ENCODE measurements at regions not wholly inside any gene's neighbourhood (a gene's known extent, or its start where the extent isn't known, plus 50 kb on each side); places are given as distances from the start of the nearest gene placed in this dataset.
"Not testable (repeated sequence)": the region's sequence is repeated elsewhere in the genome, so short reads cannot be mapped to it uniquely, and the experiment has no call there.

- Mint-ChIP-seq H3K27me3 (no peaks in the 10 kb centered on the region), H3K9me3 (no peaks in the 10 kb centered on the region), H3K4me3 (no peak overlapping the region), H3K36me3 (ENCODE audit: low read depth) (no peaks in the 10 kb centered on the region), H3K27ac (no peak overlapping the region), H3K4me1 (ENCODE audit: low read depth) (no peaks in the 10 kb centered on the region)
- intact Hi-C loops (cut with micrococcal nuclease) = no loop called here
Observed at GRCh38 chr2:116719836-116720235, 1094.7 kb upstream of the DDX18 start.

- H3K4me1 Mint-ChIP-seq (ENCODE audit: low read depth) = no peaks in the 10 kb centered on the region
- intact Hi-C loops (cut with micrococcal nuclease) = no loop called here
- no peak overlapping the region for H3K27ac Mint-ChIP-seq
- H3K9me3 Mint-ChIP-seq = peaks cover 10% of the 10 kb centered on the region
- H3K27me3 Mint-ChIP-seq = no peaks in the 10 kb centered on the region
- no peaks in the 10 kb centered on the region for H3K36me3 Mint-ChIP-seq (ENCODE audit: low read depth)
- H3K4me3 Mint-ChIP-seq = no peak overlapping the region
Observed at GRCh38 chr2:116724550-116724949, 1089.9 kb upstream of the DDX18 start.

- no peak overlapping the region for H3K4me3 Mint-ChIP-seq
- H3K9me3 Mint-ChIP-seq = no peaks in the 10 kb centered on the region
- no peak overlapping the region for H3K27ac Mint-ChIP-seq
- no peaks in the 10 kb centered on the region for H3K4me1 Mint-ChIP-seq (ENCODE audit: low read depth)
- H3K36me3 Mint-ChIP-seq (ENCODE audit: low read depth) = no peaks in the 10 kb centered on the region
- no peaks in the 10 kb centered on the region for H3K27me3 Mint-ChIP-seq
- intact Hi-C loops (cut with micrococcal nuclease) = no loop called here
Observed at GRCh38 chr2:116732322-116732721, 1082.2 kb upstream of the DDX18 start.

GRCh38 chr2:116733699-116734098, 1080.8 kb upstream of the DDX18 start:
- no peaks in the 10 kb centered on the region for H3K4me1 Mint-ChIP-seq (ENCODE audit: low read depth)
- H3K36me3 Mint-ChIP-seq (ENCODE audit: low read depth) = no peaks in the 10 kb centered on the region
- no peak overlapping the region for H3K4me3 Mint-ChIP-seq
- no peaks in the 10 kb centered on the region for H3K27me3 Mint-ChIP-seq
- H3K9me3 Mint-ChIP-seq = no peaks in the 10 kb centered on the region
- H3K27ac Mint-ChIP-seq = no peak overlapping the region
- intact Hi-C loops (cut with micrococcal nuclease) = no loop called here

- Mint-ChIP-seq H3K36me3 (ENCODE audit: low read depth) (no peaks in the 10 kb centered on the region), H3K4me1 (ENCODE audit: low read depth) (no peaks in the 10 kb centered on the region), H3K27me3 (no peaks in the 10 kb centered on the region), H3K9me3 (no peaks in the 10 kb centered on the region), H3K27ac (no peak overlapping the region), H3K4me3 (no peak overlapping the region)
- intact Hi-C loops (cut with micrococcal nuclease) = no loop called here
Observed at GRCh38 chr2:116737951-116738350, 1076.5 kb upstream of the DDX18 start.

- H3K4me1 Mint-ChIP-seq (ENCODE audit: low read depth) = no peaks in the 10 kb centered on the region
- no peak overlapping the region for H3K4me3 Mint-ChIP-seq
- intact Hi-C loops (cut with micrococcal nuclease) = no loop called here
- H3K9me3 Mint-ChIP-seq = no peaks in the 10 kb centered on the region
- H3K36me3 Mint-ChIP-seq (ENCODE audit: low read depth) = no peaks in the 10 kb centered on the region
- no peaks in the 10 kb centered on the region for H3K27me3 Mint-ChIP-seq
- no peak overlapping the region for H3K27ac Mint-ChIP-seq
Observed at GRCh38 chr2:116747103-116747502, 1067.4 kb upstream of the DDX18 start.

- H3K36me3 Mint-ChIP-seq (ENCODE audit: low read depth) = no peaks in the 10 kb centered on the region
- H3K27ac Mint-ChIP-seq = no peak overlapping the region
- H3K4me1 Mint-ChIP-seq (ENCODE audit: low read depth) = no peaks in the 10 kb centered on the region
- H3K27me3 Mint-ChIP-seq = no peaks in the 10 kb centered on the region
- intact Hi-C loops (cut with micrococcal nuclease) = no loop called here
- H3K9me3 Mint-ChIP-seq = no peaks in the 10 kb centered on the region
- H3K4me3 Mint-ChIP-seq = no peak overlapping the region
Observed at GRCh38 chr2:116749994-116750393, 1064.5 kb upstream of the DDX18 start.

- intact Hi-C loops (cut with micrococcal nuclease) = no loop called here
- Mint-ChIP-seq H3K36me3 (ENCODE audit: low read depth) (no peaks in the 10 kb centered on the region), H3K4me1 (ENCODE audit: low read depth) (no peaks in the 10 kb centered on the region), H3K27ac (no peak overlapping the region), H3K27me3 (no peaks in the 10 kb centered on the region), H3K4me3 (no peak overlapping the region), H3K9me3 (peaks cover 9% of the 10 kb centered on the region)
Observed at GRCh38 chr2:116754381-116755101, 1060.0 kb upstream of the DDX18 start.

- intact Hi-C loops (cut with micrococcal nuclease) = no loop called here
Observed at GRCh38 chr2:116761864-116762263, 1052.6 kb upstream of the DDX18 start.

GRCh38 chr2:116769514-116769913, 1045.0 kb upstream of the DDX18 start:
- Mint-ChIP-seq H3K9me3 (no peaks in the 10 kb centered on the region), H3K4me3 (no peak overlapping the region), H3K4me1 (ENCODE audit: low read depth) (no peaks in the 10 kb centered on the region), H3K27me3 (no peaks in the 10 kb centered on the region), H3K36me3 (ENCODE audit: low read depth) (no peaks in the 10 kb centered on the region), H3K27ac (no peak overlapping the region)
- intact Hi-C loops (cut with micrococcal nuclease) = no loop called here

More at GRCh38 chr2:116761864-116762263, 1052.6 kb upstream of the DDX18 start:
- H3K27me3 Mint-ChIP-seq = no peaks in the 10 kb centered on the region
- peaks cover 9% of the 10 kb centered on the region for H3K9me3 Mint-ChIP-seq
- H3K27ac Mint-ChIP-seq = no peak overlapping the region
- H3K36me3 Mint-ChIP-seq (ENCODE audit: low read depth) = no peaks in the 10 kb centered on the region
- no peak overlapping the region for H3K4me3 Mint-ChIP-seq
- H3K4me1 Mint-ChIP-seq (ENCODE audit: low read depth) = no peaks in the 10 kb centered on the region

GRCh38 chr2:116776556-116776955, 1037.9 kb upstream of the DDX18 start:
- intact Hi-C loops (cut with micrococcal nuclease) = no loop called here

GRCh38 chr2:116787848-116788247, 1026.6 kb upstream of the DDX18 start:
- no peaks in the 10 kb centered on the region for H3K9me3 Mint-ChIP-seq
- no peaks in the 10 kb centered on the region for H3K36me3 Mint-ChIP-seq (ENCODE audit: low read depth)
- intact Hi-C loops (cut with micrococcal nuclease) = no loop called here
- H3K4me1 Mint-ChIP-seq (ENCODE audit: low read depth) = no peaks in the 10 kb centered on the region
- no peaks in the 10 kb centered on the region for H3K27me3 Mint-ChIP-seq
- H3K27ac Mint-ChIP-seq = no peak overlapping the region
- no peak overlapping the region for H3K4me3 Mint-ChIP-seq

More at GRCh38 chr2:116776556-116776955, 1037.9 kb upstream of the DDX18 start:
- H3K9me3 Mint-ChIP-seq = peaks cover 9% of the 10 kb centered on the region
- H3K36me3 Mint-ChIP-seq (ENCODE audit: low read depth) = no peaks in the 10 kb centered on the region
- no peak overlapping the region for H3K27ac Mint-ChIP-seq
- H3K27me3 Mint-ChIP-seq = no peaks in the 10 kb centered on the region
- no peak overlapping the region for H3K4me3 Mint-ChIP-seq
- no peaks in the 10 kb centered on the region for H3K4me1 Mint-ChIP-seq (ENCODE audit: low read depth)

GRCh38 chr2:116802671-116803070, 1011.8 kb upstream of the DDX18 start:
- Mint-ChIP-seq H3K4me1 (ENCODE audit: low read depth) (no peaks in the 10 kb centered on the region), H3K9me3 (peaks cover 43% of the 10 kb centered on the region), H3K4me3 (no peak overlapping the region), H3K27me3 (no peaks in the 10 kb centered on the region), H3K27ac (no peak overlapping the region), H3K36me3 (ENCODE audit: low read depth) (no peaks in the 10 kb centered on the region)
- intact Hi-C loops (cut with micrococcal nuclease) = no loop called here

GRCh38 chr2:116804901-116805300, 1009.6 kb upstream of the DDX18 start:
- H3K4me1 Mint-ChIP-seq (ENCODE audit: low read depth) = no peaks in the 10 kb centered on the region
- peaks cover 33% of the 10 kb centered on the region for H3K9me3 Mint-ChIP-seq
- no peaks in the 10 kb centered on the region for H3K36me3 Mint-ChIP-seq (ENCODE audit: low read depth)
- H3K27ac Mint-ChIP-seq = no peak overlapping the region
- intact Hi-C loops (cut with micrococcal nuclease) = no loop called here
- H3K4me3 Mint-ChIP-seq = no peak overlapping the region
- no peaks in the 10 kb centered on the region for H3K27me3 Mint-ChIP-seq

- intact Hi-C loops (cut with micrococcal nuclease) = not testable (repeated sequence)
Observed at GRCh38 chr2:116806505-116806904, 1008.0 kb upstream of the DDX18 start.

More at GRCh38 chr2:116806505-116806904, 1008.0 kb upstream of the DDX18 start:
- H3K4me1 Mint-ChIP-seq (ENCODE audit: low read depth); H3K27ac Mint-ChIP-seq; H3K4me3 Mint-ChIP-seq; H3K27me3 Mint-ChIP-seq; H3K36me3 Mint-ChIP-seq (ENCODE audit: low read depth): not testable (repeated sequence)
- H3K9me3 Mint-ChIP-seq = peaks cover 29% of the 10 kb centered on the region

All from dendritic cell treated with granulocyte-macrophage colony-stimulating factor and Interleukin-4, amounts not matched to agents 40 ng/mL and 50 ng/mL, for 4 days (primary cell).